HEK293 (cell line): ENCODE measurements at regions not wholly inside any gene's neighbourhood (a gene's known extent, or its start where the extent isn't known, plus 50 kb on each side); places are given as distances from the start of the nearest gene placed in this dataset.

Source experiments
- CTCF ChIA-PET: fragments of 350-600 bp; formaldehyde crosslinking; extraction: SDS; loops from one replicate; lab custom pipeline; 2021; ENCODE audit warnings: antibody characterized with exemption; lab: Yijun Ruan, JAX
- POLR2A ChIA-PET: fragments of 300-600 bp; formaldehyde crosslinking; extraction: SDS; loops from one replicate; lab custom pipeline; 2020; ENCODE audit warnings: antibody characterized with exemption, inconsistent platforms; lab: Yijun Ruan, JAX
- H3K27ac ChIP-seq: fragments of 200-500 bp; sonication (Bioruptor generic); 2 replicates; pipeline ENCODE4 v1.5.1; 2014; ENCODE audit warnings: low read depth, low read length, control low read depth, inconsistent platforms; ENCODE audit errors: extremely low read depth
- H3K36me3 ChIP-seq, 2 experiments: fragments of 200-500 bp in 1 of 2; sonication (Bioruptor generic) in 1 of 2; 1 replicate in 1 of 2; 2 replicates in 1 of 2; pipeline ENCODE4 v1.5.1; 2014 to 2017; ENCODE audit warnings: inconsistent platforms in 2 of 2, low read length in 2 of 2; ENCODE audit not compliant: control insufficient read depth in 2 of 2, insufficient read depth in 1 of 2
- H3K4me1 ChIP-seq: fragments of 200-500 bp; sonication (Bioruptor generic); 2 replicates; pipeline ENCODE4 v1.5.1; 2014; ENCODE audit warnings: mild to moderate bottlenecking, low read length, inconsistent platforms; ENCODE audit not compliant: control insufficient read depth, insufficient read depth
- H3K4me3 ChIP-seq: 2 replicates; pipeline ENCODE4 v1.5.1; 2011; ENCODE audit warnings: low read depth, mild to moderate bottlenecking, control low read depth, low read length, moderate library complexity
- H3K9me3 ChIP-seq: fragments of 200-500 bp; sonication (Bioruptor generic); 2 replicates; pipeline ENCODE4 v1.5.1; 2014; ENCODE audit warnings: low read depth, low read length, inconsistent platforms; ENCODE audit not compliant: control insufficient read depth, insufficient read depth
- SALL2 ChIP-seq: fragments of 450-650 bp; formaldehyde crosslinking; IDR thresholded peaks from 2 replicates; pipeline ENCODE4 v1.5.0; 2017; ENCODE audit warnings: missing biosample characterization, mild to moderate bottlenecking, missing genetic modification characterization, borderline replicate concordance
- SCRT2 ChIP-seq: fragments of 450-650 bp; formaldehyde crosslinking; IDR thresholded peaks from 2 replicates; pipeline ENCODE4 v1.5.1; 2016; ENCODE audit warnings: missing biosample characterization, missing genetic modification characterization
- YY1 ChIP-seq: fragments of 450-650 bp; formaldehyde crosslinking; IDR thresholded peaks from 2 replicates; pipeline ENCODE4 v1.5.1; 2018; ENCODE audit warnings: missing biosample characterization, missing genetic modification characterization
- ZBTB21 ChIP-seq: fragments of 450-650 bp; formaldehyde crosslinking; IDR thresholded peaks from 2 replicates; pipeline ENCODE4 v1.5.1; 2017; ENCODE audit warnings: missing biosample characterization, missing genetic modification characterization
- ZNF10 ChIP-seq: fragments of 450-650 bp; formaldehyde crosslinking; IDR thresholded peaks from 2 replicates; pipeline ENCODE4 v1.5.1; 2017; ENCODE audit warnings: missing biosample characterization, missing genetic modification characterization
- ZNF211 ChIP-seq: fragments of 450-650 bp; formaldehyde crosslinking; IDR thresholded peaks from 2 replicates; pipeline ENCODE4 v1.5.1; 2016; ENCODE audit warnings: low read depth, missing biosample characterization, missing genetic modification characterization
- ZNF214 ChIP-seq: fragments of 450-650 bp; formaldehyde crosslinking; IDR thresholded peaks from 2 replicates; pipeline ENCODE4 v1.5.1; 2017; ENCODE audit warnings: missing biosample characterization, mild to moderate bottlenecking, missing genetic modification characterization, borderline replicate concordance
- ZNF24 ChIP-seq: fragments of 450-650 bp; formaldehyde crosslinking; IDR thresholded peaks from 2 replicates; pipeline ENCODE4 v1.5.1; 2016; ENCODE audit warnings: missing biosample characterization, missing genetic modification characterization
- ZNF433 ChIP-seq: fragments of 450-650 bp; formaldehyde crosslinking; IDR thresholded peaks from 2 replicates; pipeline ENCODE4 v1.5.1; 2016; ENCODE audit warnings: missing biosample characterization, missing genetic modification characterization, low read depth
- ZNF48 ChIP-seq: fragments of 450-650 bp; formaldehyde crosslinking; IDR thresholded peaks from 2 replicates; pipeline ENCODE4 v1.5.1; 2016; ENCODE audit warnings: missing biosample characterization, missing genetic modification characterization
- ZNF555 ChIP-seq: fragments of 450-650 bp; formaldehyde crosslinking; conservative IDR thresholded peaks from 2 replicates; pipeline ENCODE4 v1.5.1; 2017; ENCODE audit warnings: missing biosample characterization, mild to moderate bottlenecking, missing genetic modification characterization, inconsistent platforms
- ZNF560 ChIP-seq: fragments of 450-650 bp; formaldehyde crosslinking; IDR thresholded peaks from 2 replicates; pipeline ENCODE4 v1.5.1; 2017; ENCODE audit warnings: missing biosample characterization, missing genetic modification characterization, borderline replicate concordance
- ZNF664 ChIP-seq: fragments of 450-650 bp; formaldehyde crosslinking; IDR thresholded peaks from 2 replicates; pipeline ENCODE4 v1.5.1; 2016; ENCODE audit warnings: missing biosample characterization, missing genetic modification characterization
- ZNF791 ChIP-seq: fragments of 450-650 bp; formaldehyde crosslinking; IDR thresholded peaks from 2 replicates; pipeline ENCODE4 v1.5.1; 2016; ENCODE audit warnings: missing biosample characterization, missing genetic modification characterization
- TF ChIP-seq, protein P1 (sequence below): fragments of 450-650 bp; formaldehyde crosslinking; IDR thresholded peaks from 2 replicates; pipeline ENCODE4 v1.5.1; 2016; ENCODE audit warnings: missing biosample characterization, missing genetic modification characterization
- TF ChIP-seq, protein P2 (sequence below): fragments of 450-650 bp; formaldehyde crosslinking; IDR thresholded peaks from 2 replicates; pipeline ENCODE4 v1.5.1; 2016; ENCODE audit warnings: missing biosample characterization, missing genetic modification characterization
- TF ChIP-seq, protein P3 (sequence below): fragments of 450-650 bp; formaldehyde crosslinking; IDR thresholded peaks from 2 replicates; pipeline ENCODE4 v1.5.1; 2016; ENCODE audit warnings: missing biosample characterization, missing genetic modification characterization, borderline replicate concordance
- TF ChIP-seq, protein P4 (sequence below): fragments of 450-650 bp; formaldehyde crosslinking; IDR thresholded peaks from 2 replicates; pipeline ENCODE4 v1.5.1; 2016; ENCODE audit warnings: missing biosample characterization, missing genetic modification characterization, low read depth
- TF ChIP-seq, protein P5 (sequence below): fragments of 450-650 bp; formaldehyde crosslinking; IDR thresholded peaks from 2 replicates; pipeline ENCODE4 v1.5.1; 2017; ENCODE audit warnings: missing biosample characterization, missing genetic modification characterization

DNA sequence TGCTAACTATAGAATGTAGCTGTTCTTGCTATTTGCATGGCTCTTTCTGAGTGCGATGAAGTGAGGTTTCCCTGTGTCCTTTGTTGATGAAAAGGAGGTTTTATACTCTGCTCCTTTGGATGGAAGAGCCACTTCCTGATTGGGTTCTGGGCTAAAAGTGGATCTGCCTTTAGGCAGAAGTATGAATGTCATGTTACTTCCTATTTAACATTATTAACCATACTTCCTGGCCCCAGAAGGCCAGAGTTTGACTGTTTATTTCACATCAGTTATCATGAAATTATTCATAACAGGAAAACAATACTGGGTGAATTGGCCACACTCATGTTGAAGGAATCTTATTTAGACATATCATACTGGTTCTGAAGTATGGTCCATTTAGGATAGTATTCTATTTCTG is 386.2 kb downstream of the PCDH7 start (continued):
- TF ChIP-seq ZNF214, result no peak
- TF ChIP-seq, protein P1, sequence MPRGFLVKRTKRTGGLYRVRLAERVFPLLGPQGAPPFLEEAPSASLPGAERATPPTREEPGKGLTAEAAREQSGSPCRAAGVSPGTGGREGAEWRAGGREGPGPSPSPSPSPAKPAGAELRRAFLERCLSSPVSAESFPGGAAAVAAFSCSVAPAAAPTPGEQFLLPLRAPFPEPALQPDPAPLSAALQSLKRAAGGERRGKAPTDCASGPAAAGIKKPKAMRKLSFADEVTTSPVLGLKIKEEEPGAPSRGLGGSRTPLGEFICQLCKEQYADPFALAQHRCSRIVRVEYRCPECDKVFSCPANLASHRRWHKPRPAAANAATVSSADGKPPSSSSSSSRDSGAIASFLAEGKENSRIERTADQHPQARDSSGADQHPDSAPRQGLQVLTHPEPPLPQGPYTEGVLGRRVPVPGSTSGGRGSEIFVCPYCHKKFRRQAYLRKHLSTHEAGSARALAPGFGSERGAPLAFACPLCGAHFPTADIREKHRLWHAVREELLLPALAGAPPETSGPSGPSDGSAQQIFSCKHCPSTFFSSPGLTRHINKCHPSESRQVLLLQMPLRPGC, result no peak
- no peak for TF ChIP-seq ZNF555
- TF ChIP-seq, protein P2, sequence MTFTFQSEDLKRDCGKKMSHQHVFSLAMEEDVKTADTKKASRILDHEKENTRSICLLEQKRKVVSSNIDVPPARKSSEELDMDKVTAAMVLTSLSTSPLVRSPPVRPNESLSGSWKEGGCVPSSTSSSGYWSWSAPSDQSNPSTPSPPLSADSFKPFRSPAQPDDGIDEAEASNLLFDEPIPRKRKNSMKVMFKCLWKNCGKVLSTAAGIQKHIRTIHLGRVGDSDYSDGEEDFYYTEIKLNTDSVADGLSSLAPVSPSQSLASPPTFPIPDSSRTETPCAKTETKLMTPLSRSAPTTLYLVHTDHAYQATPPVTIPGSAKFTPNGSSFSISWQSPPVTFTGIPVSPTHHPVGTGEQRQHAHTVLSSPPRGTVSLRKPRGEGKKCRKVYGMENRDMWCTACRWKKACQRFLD (tag by site-specific recombination), result no peak
- TF ChIP-seq SALL2, result no peak
- TF ChIP-seq, protein P3, sequence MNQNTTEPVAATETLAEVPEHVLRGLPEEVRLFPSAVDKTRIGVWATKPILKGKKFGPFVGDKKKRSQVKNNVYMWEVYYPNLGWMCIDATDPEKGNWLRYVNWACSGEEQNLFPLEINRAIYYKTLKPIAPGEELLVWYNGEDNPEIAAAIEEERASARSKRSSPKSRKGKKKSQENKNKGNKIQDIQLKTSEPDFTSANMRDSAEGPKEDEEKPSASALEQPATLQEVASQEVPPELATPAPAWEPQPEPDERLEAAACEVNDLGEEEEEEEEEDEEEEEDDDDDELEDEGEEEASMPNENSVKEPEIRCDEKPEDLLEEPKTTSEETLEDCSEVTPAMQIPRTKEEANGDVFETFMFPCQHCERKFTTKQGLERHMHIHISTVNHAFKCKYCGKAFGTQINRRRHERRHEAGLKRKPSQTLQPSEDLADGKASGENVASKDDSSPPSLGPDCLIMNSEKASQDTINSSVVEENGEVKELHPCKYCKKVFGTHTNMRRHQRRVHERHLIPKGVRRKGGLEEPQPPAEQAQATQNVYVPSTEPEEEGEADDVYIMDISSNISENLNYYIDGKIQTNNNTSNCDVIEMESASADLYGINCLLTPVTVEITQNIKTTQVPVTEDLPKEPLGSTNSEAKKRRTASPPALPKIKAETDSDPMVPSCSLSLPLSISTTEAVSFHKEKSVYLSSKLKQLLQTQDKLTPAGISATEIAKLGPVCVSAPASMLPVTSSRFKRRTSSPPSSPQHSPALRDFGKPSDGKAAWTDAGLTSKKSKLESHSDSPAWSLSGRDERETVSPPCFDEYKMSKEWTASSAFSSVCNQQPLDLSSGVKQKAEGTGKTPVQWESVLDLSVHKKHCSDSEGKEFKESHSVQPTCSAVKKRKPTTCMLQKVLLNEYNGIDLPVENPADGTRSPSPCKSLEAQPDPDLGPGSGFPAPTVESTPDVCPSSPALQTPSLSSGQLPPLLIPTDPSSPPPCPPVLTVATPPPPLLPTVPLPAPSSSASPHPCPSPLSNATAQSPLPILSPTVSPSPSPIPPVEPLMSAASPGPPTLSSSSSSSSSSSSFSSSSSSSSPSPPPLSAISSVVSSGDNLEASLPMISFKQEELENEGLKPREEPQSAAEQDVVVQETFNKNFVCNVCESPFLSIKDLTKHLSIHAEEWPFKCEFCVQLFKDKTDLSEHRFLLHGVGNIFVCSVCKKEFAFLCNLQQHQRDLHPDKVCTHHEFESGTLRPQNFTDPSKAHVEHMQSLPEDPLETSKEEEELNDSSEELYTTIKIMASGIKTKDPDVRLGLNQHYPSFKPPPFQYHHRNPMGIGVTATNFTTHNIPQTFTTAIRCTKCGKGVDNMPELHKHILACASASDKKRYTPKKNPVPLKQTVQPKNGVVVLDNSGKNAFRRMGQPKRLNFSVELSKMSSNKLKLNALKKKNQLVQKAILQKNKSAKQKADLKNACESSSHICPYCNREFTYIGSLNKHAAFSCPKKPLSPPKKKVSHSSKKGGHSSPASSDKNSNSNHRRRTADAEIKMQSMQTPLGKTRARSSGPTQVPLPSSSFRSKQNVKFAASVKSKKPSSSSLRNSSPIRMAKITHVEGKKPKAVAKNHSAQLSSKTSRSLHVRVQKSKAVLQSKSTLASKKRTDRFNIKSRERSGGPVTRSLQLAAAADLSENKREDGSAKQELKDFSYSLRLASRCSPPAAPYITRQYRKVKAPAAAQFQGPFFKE (tag by site-specific recombination), result no peak
- TF ChIP-seq, all 188 proteins: peak for 0

DNA sequence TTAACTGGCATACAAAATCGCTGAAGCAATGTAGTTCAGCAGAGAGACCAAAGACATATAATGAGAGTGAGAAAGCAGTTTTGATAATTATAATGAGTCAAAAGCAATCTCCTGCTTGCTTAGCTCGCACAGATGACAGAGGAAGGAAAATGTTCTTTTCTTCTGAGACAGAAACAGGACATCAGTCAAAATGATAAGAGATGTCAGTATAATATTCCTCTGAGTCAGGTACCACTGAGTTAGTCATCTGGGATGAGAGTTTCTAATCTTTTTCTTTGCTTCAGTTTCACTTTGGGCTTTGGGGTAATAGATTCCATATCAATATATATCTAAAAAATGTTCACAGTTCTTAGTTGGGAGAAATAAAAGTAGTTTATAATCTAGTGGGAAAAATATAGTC is 387.2 kb downstream of the PCDH7 start:
- H3K27ac ChIP-seq, result no peak overlapping the region
- H3K4me3 ChIP-seq, result no peak overlapping the region
- H3K36me3 ChIP-seq, result no peaks in the 10 kb centered on the region
- TF ChIP-seq YY1 (no peak), SCRT2 (tag by site-specific recombination) (no peak), ZNF664 (tag by site-specific recombination) (no peak), ZNF791 (tag by site-specific recombination) (no peak), ZNF211 (tag by site-specific recombination) (no peak), ZNF10 (no peak), ZNF560 (tag by site-specific recombination) (no peak), ZNF48 (tag by site-specific recombination) (no peak), ZBTB21 (tag by site-specific recombination) (no peak), ZNF433 (tag by site-specific recombination) (no peak), ZNF24 (tag by site-specific recombination) (no peak)
- TF ChIP-seq, protein P4, sequence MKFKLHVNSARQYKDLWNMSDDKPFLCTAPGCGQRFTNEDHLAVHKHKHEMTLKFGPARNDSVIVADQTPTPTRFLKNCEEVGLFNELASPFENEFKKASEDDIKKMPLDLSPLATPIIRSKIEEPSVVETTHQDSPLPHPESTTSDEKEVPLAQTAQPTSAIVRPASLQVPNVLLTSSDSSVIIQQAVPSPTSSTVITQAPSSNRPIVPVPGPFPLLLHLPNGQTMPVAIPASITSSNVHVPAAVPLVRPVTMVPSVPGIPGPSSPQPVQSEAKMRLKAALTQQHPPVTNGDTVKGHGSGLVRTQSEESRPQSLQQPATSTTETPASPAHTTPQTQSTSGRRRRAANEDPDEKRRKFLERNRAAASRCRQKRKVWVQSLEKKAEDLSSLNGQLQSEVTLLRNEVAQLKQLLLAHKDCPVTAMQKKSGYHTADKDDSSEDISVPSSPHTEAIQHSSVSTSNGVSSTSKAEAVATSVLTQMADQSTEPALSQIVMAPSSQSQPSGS (tag by site-specific recombination), result no peak
- TF ChIP-seq, protein P5, sequence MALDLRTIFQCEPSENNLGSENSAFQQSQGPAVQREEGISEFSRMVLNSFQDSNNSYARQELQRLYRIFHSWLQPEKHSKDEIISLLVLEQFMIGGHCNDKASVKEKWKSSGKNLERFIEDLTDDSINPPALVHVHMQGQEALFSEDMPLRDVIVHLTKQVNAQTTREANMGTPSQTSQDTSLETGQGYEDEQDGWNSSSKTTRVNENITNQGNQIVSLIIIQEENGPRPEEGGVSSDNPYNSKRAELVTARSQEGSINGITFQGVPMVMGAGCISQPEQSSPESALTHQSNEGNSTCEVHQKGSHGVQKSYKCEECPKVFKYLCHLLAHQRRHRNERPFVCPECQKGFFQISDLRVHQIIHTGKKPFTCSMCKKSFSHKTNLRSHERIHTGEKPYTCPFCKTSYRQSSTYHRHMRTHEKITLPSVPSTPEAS (tag by site-specific recombination), result no peak
- TF ChIP-seq, all 188 proteins: peak for 0
- peaks cover 2% of the 10 kb centered on the region; the same call in 1 of the 2 replicates for H3K4me1 ChIP-seq
- ChIA-PET CTCF (no interaction called here), POLR2A (no interaction called here)
- no peaks in the 10 kb centered on the region for H3K9me3 ChIP-seq
